Activated CD4-positive, alpha-beta T cell treated with anti-CD3 and anti-CD28 coated beads, Interleukin-2, amount 10 ng/mL, durations not matched to agents 7 days and 5 days (primary cell): ENCODE measurements at regions not wholly inside any gene's neighbourhood (a gene's known extent, or its start where the extent isn't known, plus 50 kb on each side); places are given as distances from the start of the nearest gene placed in this dataset.
"Not testable (repeated sequence)": the region's sequence is repeated elsewhere in the genome, so short reads cannot be mapped to it uniquely, and the experiment has no call there.

ENCODE experiments used
- CTCF ChIA-PET: fragments of 350-600 bp; sonication (Branson Sonifier 250); formaldehyde crosslinking; loops from one replicate; lab custom pipeline; 2021; ENCODE audit warnings: antibody characterized with exemption; lab: Charles Lee
- POLR2A ChIA-PET: fragments of 350-600 bp; sonication (Branson Sonifier 250); formaldehyde crosslinking; loops from one replicate; lab custom pipeline; 2021; ENCODE audit warnings: antibody characterized with exemption; lab: Charles Lee
- DNase-seq: peaks from one replicate; pipeline ENCODE4 v3.0.0-alpha.2; 2020
- H3K27ac Mint-ChIP-seq: one replicate; pipeline ENCODE4 v1.8.0; 2021; ENCODE audit warnings: mild to moderate bottlenecking, moderate library complexity, mixed read lengths
- H3K27me3 Mint-ChIP-seq: one replicate; pipeline ENCODE4 v1.8.0; 2021; ENCODE audit warnings: mixed read lengths
- H3K36me3 Mint-ChIP-seq: one replicate; pipeline ENCODE4 v1.8.0; 2021; ENCODE audit warnings: low read depth, mixed read lengths
- H3K4me1 Mint-ChIP-seq: one replicate; pipeline ENCODE4 v1.8.0; 2021; ENCODE audit warnings: mixed read lengths
- H3K4me3 Mint-ChIP-seq: one replicate; pipeline ENCODE4 v1.8.0; 2021; ENCODE audit warnings: mild to moderate bottlenecking, moderate library complexity, mixed read lengths
- H3K9me3 Mint-ChIP-seq: one replicate; pipeline ENCODE4 v1.8.0; 2021; ENCODE audit warnings: mixed read lengths

GRCh38 chr15:36117296-36117787, 462.1 kb upstream of the CDIN1 start:
- ChIA-PET CTCF (no interaction called here), POLR2A (no interaction called here)
- Mint-ChIP-seq H3K4me3 (no peak overlapping the region), H3K9me3 (peaks cover 16% of the 10 kb centered on the region), H3K4me1 (no peaks in the 10 kb centered on the region), H3K27me3 (no peaks in the 10 kb centered on the region), H3K36me3 (no peaks in the 10 kb centered on the region), H3K27ac (no peak overlapping the region)
- DNase-seq: no peak

GRCh38 chr15:36126194-36126593, 453.2 kb upstream of the CDIN1 start:
- ChIA-PET POLR2A (no interaction called here), CTCF (no interaction called here)
- Mint-ChIP-seq H3K4me3 (no peak overlapping the region), H3K27me3 (no peaks in the 10 kb centered on the region), H3K27ac (no peak overlapping the region), H3K36me3 (no peaks in the 10 kb centered on the region), H3K4me1 (no peaks in the 10 kb centered on the region), H3K9me3 (peaks cover 11% of the 10 kb centered on the region)
- no peak for DNase-seq

GRCh38 chr15:36130641-36131310, 448.6 kb upstream of the CDIN1 start:
- Mint-ChIP-seq H3K4me1 (no peaks in the 10 kb centered on the region), H3K4me3 (no peak overlapping the region), H3K9me3 (peaks cover 8% of the 10 kb centered on the region), H3K27ac (no peak overlapping the region), H3K36me3 (no peaks in the 10 kb centered on the region), H3K27me3 (no peaks in the 10 kb centered on the region)
- no peak for DNase-seq
- POLR2A ChIA-PET: no interaction called here
- CTCF ChIA-PET: no interaction called here

GRCh38 chr15:36133742-36134141, 445.7 kb upstream of the CDIN1 start:
- ChIA-PET POLR2A (no interaction called here), CTCF (no interaction called here)

GRCh38 chr15:36136049-36136448, 443.4 kb upstream of the CDIN1 start:
- no peak for DNase-seq
- no peak overlapping the region for H3K4me3 Mint-ChIP-seq
- CTCF ChIA-PET: no interaction called here
- POLR2A ChIA-PET: no interaction called here
- no peaks in the 10 kb centered on the region for H3K27me3 Mint-ChIP-seq
- H3K4me1 Mint-ChIP-seq: no peaks in the 10 kb centered on the region
- no peak overlapping the region for H3K27ac Mint-ChIP-seq
- H3K9me3 Mint-ChIP-seq: peaks cover 6% of the 10 kb centered on the region
- H3K36me3 Mint-ChIP-seq: no peaks in the 10 kb centered on the region

More at GRCh38 chr15:36133742-36134141, 445.7 kb upstream of the CDIN1 start:
- H3K36me3 Mint-ChIP-seq: no peaks in the 10 kb centered on the region
- no peak for DNase-seq
- no peaks in the 10 kb centered on the region for H3K27me3 Mint-ChIP-seq
- H3K4me3 Mint-ChIP-seq: no peak overlapping the region
- H3K27ac Mint-ChIP-seq: no peak overlapping the region
- no peaks in the 10 kb centered on the region for H3K4me1 Mint-ChIP-seq
- peaks cover 3% of the 10 kb centered on the region for H3K9me3 Mint-ChIP-seq

GRCh38 chr15:36152936-36153335, 426.5 kb upstream of the CDIN1 start:
- Mint-ChIP-seq H3K9me3 (no peaks in the 10 kb centered on the region), H3K4me3 (no peak overlapping the region), H3K36me3 (no peaks in the 10 kb centered on the region), H3K27ac (no peak overlapping the region), H3K27me3 (no peaks in the 10 kb centered on the region), H3K4me1 (no peaks in the 10 kb centered on the region)
- no peak for DNase-seq
- ChIA-PET POLR2A (no interaction called here), CTCF (interaction anchor here (0.6 kb wide), 1 partner anchor 166 kb away, joined by 4 read pairs; no protein-coding TSS in a partner anchor)

GRCh38 chr15:36156879-36157427, 422.5 kb upstream of the CDIN1 start:
- no peak overlapping the region for H3K27ac Mint-ChIP-seq
- ChIA-PET CTCF (interaction anchor here (0.6 kb wide), 1 partner anchor 748 kb away, joined by 3 read pairs; no protein-coding TSS in a partner anchor), POLR2A (no interaction called here)
- DNase-seq: no peak
- H3K4me1 Mint-ChIP-seq: no peaks in the 10 kb centered on the region
- H3K9me3 Mint-ChIP-seq: peaks cover 2% of the 10 kb centered on the region
- no peaks in the 10 kb centered on the region for H3K27me3 Mint-ChIP-seq
- H3K4me3 Mint-ChIP-seq: no peak overlapping the region
- no peaks in the 10 kb centered on the region for H3K36me3 Mint-ChIP-seq

GRCh38 chr15:36160351-36160750, 419.1 kb upstream of the CDIN1 start:
- H3K4me3 Mint-ChIP-seq: no peak overlapping the region
- no peaks in the 10 kb centered on the region for H3K4me1 Mint-ChIP-seq
- peaks cover 2% of the 10 kb centered on the region for H3K9me3 Mint-ChIP-seq
- ChIA-PET POLR2A (no interaction called here), CTCF (no interaction called here)
- H3K36me3 Mint-ChIP-seq: no peaks in the 10 kb centered on the region
- H3K27me3 Mint-ChIP-seq: no peaks in the 10 kb centered on the region
- no peak for DNase-seq
- H3K27ac Mint-ChIP-seq: no peak overlapping the region

GRCh38 chr15:36161108-36161507, 418.3 kb upstream of the CDIN1 start:
- Mint-ChIP-seq H3K36me3 (no peaks in the 10 kb centered on the region), H3K27me3 (no peaks in the 10 kb centered on the region), H3K4me1 (no peaks in the 10 kb centered on the region), H3K9me3 (peaks cover 2% of the 10 kb centered on the region), H3K27ac (no peak overlapping the region), H3K4me3 (no peak overlapping the region)
- CTCF ChIA-PET: no interaction called here
- POLR2A ChIA-PET: no interaction called here
- DNase-seq: no peak

GRCh38 chr15:36161771-36162212, 417.6 kb upstream of the CDIN1 start:
- CTCF ChIA-PET: no interaction called here
- Mint-ChIP-seq H3K4me3 (no peak overlapping the region), H3K9me3 (peaks cover 2% of the 10 kb centered on the region), H3K27ac (no peak overlapping the region), H3K4me1 (no peaks in the 10 kb centered on the region), H3K36me3 (no peaks in the 10 kb centered on the region), H3K27me3 (no peaks in the 10 kb centered on the region)
- DNase-seq: no peak
- POLR2A ChIA-PET: no interaction called here

GRCh38 chr15:36163983-36164382, 415.4 kb upstream of the CDIN1 start:
- CTCF ChIA-PET, H3K36me3 Mint-ChIP-seq, H3K27ac Mint-ChIP-seq, H3K4me3 Mint-ChIP-seq, H3K27me3 Mint-ChIP-seq, H3K4me1 Mint-ChIP-seq, DNase-seq, H3K9me3 Mint-ChIP-seq, POLR2A ChIA-PET: not testable (repeated sequence)

- Mint-ChIP-seq H3K27me3 (no peaks in the 10 kb centered on the region), H3K4me1 (no peaks in the 10 kb centered on the region), H3K36me3 (no peaks in the 10 kb centered on the region), H3K27ac (no peak overlapping the region), H3K9me3 (peaks cover 6% of the 10 kb centered on the region), H3K4me3 (no peak overlapping the region)
- ChIA-PET POLR2A (no interaction called here), CTCF (no interaction called here)
- no peak for DNase-seq
Measured at GRCh38 chr15:36172955-36173354, 406.5 kb upstream of the CDIN1 start.

GRCh38 chr15:36175186-36175740, 404.2 kb upstream of the CDIN1 start:
- Mint-ChIP-seq H3K36me3 (no peaks in the 10 kb centered on the region), H3K4me3 (no peak overlapping the region), H3K9me3 (no peaks in the 10 kb centered on the region), H3K4me1 (no peaks in the 10 kb centered on the region), H3K27ac (no peak overlapping the region), H3K27me3 (no peaks in the 10 kb centered on the region)
- no peak for DNase-seq
- CTCF ChIA-PET: no interaction called here
- POLR2A ChIA-PET: no interaction called here
